WTC11 (cell line): ENCODE measurements at regions not wholly inside any gene's neighbourhood (a gene's known extent, or its start where the extent isn't known, plus 50 kb on each side); places are given as distances from the start of the nearest gene placed in this dataset.

Experiments used
- AFF4 ChIP-seq: sonication (generic); formaldehyde crosslinking; IDR thresholded peaks from 2 replicates; pipeline ENCODE4 v1.8.1; 2023; ENCODE audit warnings: mild to moderate bottlenecking, missing genetic modification reagents, borderline replicate concordance
- ATF3 ChIP-seq: sonication (generic); formaldehyde crosslinking; conservative IDR thresholded peaks from 2 replicates; pipeline ENCODE4 v1.8.1; 2022; ENCODE audit warnings: mild to moderate bottlenecking, missing genetic modification reagents
- CTCF ChIP-seq: fragments of 200-600 bp; IDR thresholded peaks from 2 replicates; pipeline ENCODE4 v1.8.0; 2022; ENCODE audit warnings: antibody characterized with exemption
- E2F5 ChIP-seq: sonication (generic); formaldehyde crosslinking; IDR thresholded peaks from 2 replicates; pipeline ENCODE4 v1.8.1; 2022; ENCODE audit warnings: mild to moderate bottlenecking, moderate library complexity, missing genetic modification reagents
- ELF4 ChIP-seq: sonication (generic); formaldehyde crosslinking; IDR thresholded peaks from 2 replicates; pipeline ENCODE4 v1.8.1; 2022; ENCODE audit warnings: low read depth, mild to moderate bottlenecking, moderate library complexity, missing genetic modification reagents
- ERG ChIP-seq: fragments of 250-450 bp; sonication (Bioruptor Pico); IDR thresholded peaks from 2 replicates; pipeline ENCODE4 v1.8.0; 2021; ENCODE audit warnings: mild to moderate bottlenecking
- ETV6 ChIP-seq: sonication (generic); formaldehyde crosslinking; IDR thresholded peaks from 2 replicates; pipeline ENCODE4 v1.8.1; 2022; ENCODE audit warnings: mild to moderate bottlenecking, missing genetic modification reagents
- MAX ChIP-seq: sonication (generic); formaldehyde crosslinking; IDR thresholded peaks from 2 replicates; pipeline ENCODE4 v1.8.0; 2022; ENCODE audit warnings: mild to moderate bottlenecking, missing genetic modification reagents
- RELA ChIP-seq: sonication (generic); formaldehyde crosslinking; IDR thresholded peaks from 2 replicates; pipeline ENCODE4 v1.8.1; 2022; ENCODE audit warnings: missing genetic modification reagents, mild to moderate bottlenecking, borderline replicate concordance
- ZBTB21 ChIP-seq: sonication (generic); formaldehyde crosslinking; IDR thresholded peaks from 2 replicates; pipeline ENCODE4 v1.8.1; 2023; ENCODE audit warnings: mild to moderate bottlenecking, missing genetic modification reagents, borderline replicate concordance
- ZNF121 ChIP-seq: sonication (generic); formaldehyde crosslinking; IDR thresholded peaks from 2 replicates; pipeline ENCODE4 v1.8.0; 2023; ENCODE audit warnings: missing genetic modification reagents
- ZNF138 ChIP-seq: sonication (generic); formaldehyde crosslinking; conservative IDR thresholded peaks from 2 replicates; pipeline ENCODE4 v1.8.1; 2022; ENCODE audit warnings: mild to moderate bottlenecking, moderate library complexity, missing genetic modification reagents

GRCh38 chrX:10754445-10754844 is 134.1 kb upstream of the MID1 start:
- TF ChIP-seq CTCF = no peak
- no peak for TF ChIP-seq ZBTB21 (CRISPR knock-in tag)
- no peak for TF ChIP-seq ETV6
- no peak for TF ChIP-seq E2F5 (CRISPR knock-in tag)
- no peak for TF ChIP-seq ATF3 (CRISPR knock-in tag)
- no peak for TF ChIP-seq ERG (CRISPR knock-in tag)
- TF ChIP-seq MAX (CRISPR knock-in tag) = no peak
- TF ChIP-seq AFF4 (CRISPR knock-in tag) = no peak
- TF ChIP-seq ZNF121 = no peak
- TF ChIP-seq ELF4 (CRISPR knock-in tag) = no peak
- no peak for TF ChIP-seq RELA (CRISPR knock-in tag)
- no peak for TF ChIP-seq ZNF138 (CRISPR knock-in tag)
